Activated naive CD4-positive, alpha-beta T cell treated with anti-CD3 and anti-CD28 coated beads for 36 hours (primary cell): ENCODE measurements at regions not wholly inside any gene's neighbourhood (a gene's known extent, or its start where the extent isn't known, plus 50 kb on each side); places are given as distances from the start of the nearest gene placed in this dataset.

Experiments
- CTCF ChIA-PET: fragments of 350-600 bp; sonication (Branson Sonifier 250); formaldehyde crosslinking; loops from one replicate; lab custom pipeline; 2021; ENCODE audit warnings: antibody characterized with exemption; lab: Charles Lee
- DNase-seq: peaks from one replicate; pipeline ENCODE4 v3.0.0-alpha.2; 2020
- H3K27ac Mint-ChIP-seq: one replicate; pipeline ENCODE4 v1.8.0; 2021; ENCODE audit warnings: mild to moderate bottlenecking, mixed read lengths
- H3K27me3 Mint-ChIP-seq: one replicate; pipeline ENCODE4 v1.8.0; 2021; ENCODE audit warnings: low read depth, mixed read lengths
- H3K36me3 Mint-ChIP-seq: one replicate; pipeline ENCODE4 v1.8.0; 2021; ENCODE audit warnings: low read depth, mixed read lengths
- H3K4me1 Mint-ChIP-seq: one replicate; pipeline ENCODE4 v1.8.0; 2021; ENCODE audit warnings: low read depth, mixed read lengths
- H3K4me3 Mint-ChIP-seq: one replicate; pipeline ENCODE4 v1.8.0; 2021; ENCODE audit warnings: mild to moderate bottlenecking, moderate library complexity, mixed read lengths
- H3K9me3 Mint-ChIP-seq: one replicate; pipeline ENCODE4 v1.8.0; 2021; ENCODE audit warnings: mixed read lengths
- intact Hi-C: fragments of 100-400 bp; cut with micrococcal nuclease; formaldehyde crosslinking; loops from one replicate; pipeline ENCODE4 v1.15.1; 2023

- no peaks in the 10 kb centered on the region for H3K27me3 Mint-ChIP-seq
- H3K9me3 Mint-ChIP-seq: peaks cover 2% of the 10 kb centered on the region
- H3K4me1 Mint-ChIP-seq: no peaks in the 10 kb centered on the region
- DNase-seq: no peak
- CTCF ChIA-PET: no interaction called here
- no peak overlapping the region for H3K27ac Mint-ChIP-seq
- H3K36me3 Mint-ChIP-seq: no peaks in the 10 kb centered on the region
- intact Hi-C loops: no loop called here
- H3K4me3 Mint-ChIP-seq: no peak overlapping the region
Observed at GRCh38 chr7:15967551-15967950, 281.1 kb upstream of the MEOX2 start.

- CTCF ChIA-PET: no interaction called here
Observed at GRCh38 chr7:15967121-15967520, 280.6 kb upstream of the MEOX2 start.

GRCh38 chr7:15963206-15963605 lies 276.7 kb upstream of the MEOX2 start:
- no peaks in the 10 kb centered on the region for H3K4me1 Mint-ChIP-seq
- H3K36me3 Mint-ChIP-seq: no peaks in the 10 kb centered on the region
- peaks cover 7% of the 10 kb centered on the region for H3K9me3 Mint-ChIP-seq
- intact Hi-C loops: no loop called here
- CTCF ChIA-PET: no interaction called here
- no peak overlapping the region for H3K4me3 Mint-ChIP-seq
- H3K27ac Mint-ChIP-seq: no peak overlapping the region
- no peak for DNase-seq
- no peaks in the 10 kb centered on the region for H3K27me3 Mint-ChIP-seq

More at GRCh38 chr7:15967121-15967520, 280.6 kb upstream of the MEOX2 start:
- peaks cover 2% of the 10 kb centered on the region for H3K9me3 Mint-ChIP-seq
- no peaks in the 10 kb centered on the region for H3K27me3 Mint-ChIP-seq
- intact Hi-C loops: no loop called here
- no peaks in the 10 kb centered on the region for H3K4me1 Mint-ChIP-seq
- H3K36me3 Mint-ChIP-seq: no peaks in the 10 kb centered on the region
- DNase-seq: no peak
- no peak overlapping the region for H3K4me3 Mint-ChIP-seq
- no peak overlapping the region for H3K27ac Mint-ChIP-seq

GRCh38 chr7:15954671-15955354 lies 268.3 kb upstream of the MEOX2 start:
- no peak overlapping the region for H3K4me3 Mint-ChIP-seq
- no peaks in the 10 kb centered on the region for H3K27me3 Mint-ChIP-seq
- H3K36me3 Mint-ChIP-seq: no peaks in the 10 kb centered on the region
- peaks cover 5% of the 10 kb centered on the region for H3K9me3 Mint-ChIP-seq
- CTCF ChIA-PET: no interaction called here
- intact Hi-C loops: no loop called here
- H3K27ac Mint-ChIP-seq: no peak overlapping the region
- DNase-seq: no peak
- H3K4me1 Mint-ChIP-seq: no peaks in the 10 kb centered on the region

- Mint-ChIP-seq H3K36me3 (no peaks in the 10 kb centered on the region), H3K9me3 (peaks cover 3% of the 10 kb centered on the region), H3K4me1 (no peaks in the 10 kb centered on the region), H3K27ac (no peak overlapping the region), H3K4me3 (no peak overlapping the region), H3K27me3 (no peaks in the 10 kb centered on the region)
- DNase-seq: no peak
- CTCF ChIA-PET: no interaction called here
- intact Hi-C loops: no loop called here
Observed at GRCh38 chr7:15950299-15950698, 263.8 kb upstream of the MEOX2 start.

- Mint-ChIP-seq H3K36me3 (no peaks in the 10 kb centered on the region), H3K4me1 (no peaks in the 10 kb centered on the region), H3K9me3 (peaks cover 3% of the 10 kb centered on the region), H3K27ac (no peak overlapping the region), H3K4me3 (no peak overlapping the region), H3K27me3 (no peaks in the 10 kb centered on the region)
- intact Hi-C loops: no loop called here
- DNase-seq: no peak
- CTCF ChIA-PET: no interaction called here
Observed at GRCh38 chr7:15947754-15948153, 261.3 kb upstream of the MEOX2 start.

GRCh38 chr7:15938115-15938514 lies 251.6 kb upstream of the MEOX2 start:
- Mint-ChIP-seq H3K27me3 (no peaks in the 10 kb centered on the region), H3K36me3 (no peaks in the 10 kb centered on the region), H3K9me3 (peaks cover 1% of the 10 kb centered on the region), H3K4me1 (no peaks in the 10 kb centered on the region), H3K4me3 (no peak overlapping the region), H3K27ac (no peak overlapping the region)
- no peak for DNase-seq
- intact Hi-C loops: no loop called here
- CTCF ChIA-PET: interaction anchor here (0.7 kb wide), 1 partner anchor 71 kb away, joined by 4 read pairs; no protein-coding TSS in a partner anchor

GRCh38 chr7:15937571-15937970 lies 251.1 kb upstream of the MEOX2 start:
- Mint-ChIP-seq H3K9me3 (peaks cover 1% of the 10 kb centered on the region), H3K4me3 (no peak overlapping the region), H3K4me1 (no peaks in the 10 kb centered on the region), H3K27ac (no peak overlapping the region), H3K27me3 (no peaks in the 10 kb centered on the region), H3K36me3 (no peaks in the 10 kb centered on the region)
- CTCF ChIA-PET: no interaction called here
- intact Hi-C loops: no loop called here
- no peak for DNase-seq

- DNase-seq: no peak
- CTCF ChIA-PET: no interaction called here
- no peak overlapping the region for H3K4me3 Mint-ChIP-seq
- H3K4me1 Mint-ChIP-seq: no peaks in the 10 kb centered on the region
- peaks cover 1% of the 10 kb centered on the region for H3K9me3 Mint-ChIP-seq
- no peaks in the 10 kb centered on the region for H3K36me3 Mint-ChIP-seq
- H3K27me3 Mint-ChIP-seq: no peaks in the 10 kb centered on the region
- H3K27ac Mint-ChIP-seq: no peak overlapping the region
- intact Hi-C loops: no loop called here
Observed at GRCh38 chr7:15936991-15937390, 250.5 kb upstream of the MEOX2 start.

GRCh38 chr7:15932318-15932717 lies 245.8 kb upstream of the MEOX2 start:
- H3K9me3 Mint-ChIP-seq: peaks cover 4% of the 10 kb centered on the region
- intact Hi-C loops: no loop called here
- no peak overlapping the region for H3K27ac Mint-ChIP-seq
- H3K4me3 Mint-ChIP-seq: no peak overlapping the region
- no peaks in the 10 kb centered on the region for H3K27me3 Mint-ChIP-seq
- no peaks in the 10 kb centered on the region for H3K4me1 Mint-ChIP-seq
- CTCF ChIA-PET: no interaction called here
- DNase-seq: no peak
- H3K36me3 Mint-ChIP-seq: no peaks in the 10 kb centered on the region

- CTCF ChIA-PET: interaction anchor here (0.7 kb wide), 1 partner anchor 221 kb away, joined by 3 read pairs; no protein-coding TSS in a partner anchor
- H3K27me3 Mint-ChIP-seq: no peaks in the 10 kb centered on the region
- DNase-seq: no peak
- H3K4me1 Mint-ChIP-seq: no peaks in the 10 kb centered on the region
- peaks cover 4% of the 10 kb centered on the region for H3K9me3 Mint-ChIP-seq
- H3K36me3 Mint-ChIP-seq: no peaks in the 10 kb centered on the region
- intact Hi-C loops: no loop called here
- H3K4me3 Mint-ChIP-seq: no peak overlapping the region
- H3K27ac Mint-ChIP-seq: no peak overlapping the region
Observed at GRCh38 chr7:15929411-15929810, 242.9 kb upstream of the MEOX2 start.

- Mint-ChIP-seq H3K27ac (no peak overlapping the region), H3K9me3 (no peaks in the 10 kb centered on the region), H3K4me1 (no peaks in the 10 kb centered on the region), H3K27me3 (no peaks in the 10 kb centered on the region), H3K4me3 (no peak overlapping the region), H3K36me3 (no peaks in the 10 kb centered on the region)
- CTCF ChIA-PET: no interaction called here
- DNase-seq: no peak
- intact Hi-C loops: no loop called here
Observed at GRCh38 chr7:15925608-15926007, 239.1 kb upstream of the MEOX2 start.

GRCh38 chr7:15924910-15925309 lies 238.4 kb upstream of the MEOX2 start:
- Mint-ChIP-seq H3K9me3 (no peaks in the 10 kb centered on the region), H3K27me3 (no peaks in the 10 kb centered on the region), H3K4me1 (no peaks in the 10 kb centered on the region), H3K36me3 (no peaks in the 10 kb centered on the region), H3K27ac (no peak overlapping the region), H3K4me3 (no peak overlapping the region)
- DNase-seq: no peak
- CTCF ChIA-PET: no interaction called here
- intact Hi-C loops: no loop called here
